Dedifferentiated amniotic fluid mesenchymal stem cell (primary cell): ENCODE measurements at regions not wholly inside any gene's neighbourhood (a gene's known extent, or its start where the extent isn't known, plus 50 kb on each side); places are given as distances from the start of the nearest gene placed in this dataset.
"Not testable (repeated sequence)": the region's sequence is repeated elsewhere in the genome, so short reads cannot be mapped to it uniquely, and the experiment has no call there.

Source experiments
- DNase-seq: peaks from one replicate; pipeline ENCODE4 v3.0.0-alpha.2; 2016; ENCODE audit errors: extremely low spot score

- DNase-seq = peak; percentile 44
These were observed 120.7 kb upstream of the ZFP64 start for GRCh38 chr20:52312132-52312729.

GRCh38 chr20:52311209-52311794, 119.7 kb upstream of the ZFP64 start:
- DNase-seq = no peak

GRCh38 chr20:52309181-52309580, 117.6 kb upstream of the ZFP64 start:
- no peak for DNase-seq

- no peak for DNase-seq
These were observed 114.9 kb upstream of the ZFP64 start for GRCh38 chr20:52306477-52306876.

GRCh38 chr20:52305858-52306257, 114.3 kb upstream of the ZFP64 start:
- DNase-seq = no peak

- DNase-seq = no peak
These were observed 113.6 kb upstream of the ZFP64 start for GRCh38 chr20:52305024-52305645.

GRCh38 chr20:52303281-52303950, 111.8 kb upstream of the ZFP64 start:
- no peak for DNase-seq

GRCh38 chr20:52302736-52303135, 111.2 kb upstream of the ZFP64 start:
- no peak for DNase-seq

GRCh38 chr20:52302051-52302450, 110.5 kb upstream of the ZFP64 start:
- DNase-seq = not testable (repeated sequence)

GRCh38 chr20:52295556-52295955, 104.0 kb upstream of the ZFP64 start:
- no peak for DNase-seq

- DNase-seq = no peak
These were observed 102.6 kb upstream of the ZFP64 start for GRCh38 chr20:52294106-52294628.

GRCh38 chr20:52291109-52291508, 99.5 kb upstream of the ZFP64 start:
- no peak for DNase-seq

GRCh38 chr20:52290569-52290968, 99.0 kb upstream of the ZFP64 start:
- DNase-seq = no peak

GRCh38 chr20:52289956-52290565, 98.5 kb upstream of the ZFP64 start:
- DNase-seq = no peak

- DNase-seq = no peak
These were observed 88.8 kb upstream of the ZFP64 start for GRCh38 chr20:52280407-52280806.

- DNase-seq = no peak
These were observed 88.1 kb upstream of the ZFP64 start for GRCh38 chr20:52279706-52280105.

GRCh38 chr20:52275181-52275691, 83.7 kb upstream of the ZFP64 start:
- DNase-seq = no peak

GRCh38 chr20:52270696-52271095, 79.1 kb upstream of the ZFP64 start:
- DNase-seq = no peak

GRCh38 chr20:52270001-52270606, 78.5 kb upstream of the ZFP64 start:
- no peak for DNase-seq

- DNase-seq = no peak
These were observed 77.7 kb upstream of the ZFP64 start for GRCh38 chr20:52269321-52269720.

- DNase-seq = no peak
These were observed 76.7 kb upstream of the ZFP64 start for GRCh38 chr20:52268184-52268749.
